ENCODE measurements at regions not wholly inside any gene's neighbourhood (a gene's known extent, or its start where the extent isn't known, plus 50 kb on each side); places are given as distances from the start of the nearest gene placed in this dataset.

- Mint-ChIP-seq H3K27ac (ENCODE audit: unreplicated experiment) (no peak overlapping the region), H3K27me3 (ENCODE audit: unreplicated experiment) (no peaks in the 10 kb centered on the region), H3K9me3 (ENCODE audit: unreplicated experiment) (peaks cover 3% of the 10 kb centered on the region), H3K4me3 (ENCODE audit: unreplicated experiment) (no peak overlapping the region), H3K4me1 (ENCODE audit: low read depth, unreplicated experiment) (peaks cover 2% of the 10 kb centered on the region), H3K36me3 (ENCODE audit: unreplicated experiment) (no peaks in the 10 kb centered on the region)
- TF ChIP-seq CTCF (IDR thresholded peaks at IDR 0.05; ENCODE audit: partially characterized antibody, unreplicated experiment): no peak
- DNase-seq: no peak
These were observed 300.3 kb upstream of the PDZRN3 start for GRCh38 chr3:73925011-73925410.

GRCh38 chr3:73924048-73924447 lies 299.3 kb upstream of the PDZRN3 start:
- TF ChIP-seq CTCF (IDR thresholded peaks at IDR 0.05; ENCODE audit: partially characterized antibody, unreplicated experiment): no peak
- no peak for DNase-seq
- Mint-ChIP-seq H3K4me3 (ENCODE audit: unreplicated experiment) (no peak overlapping the region), H3K36me3 (ENCODE audit: unreplicated experiment) (no peaks in the 10 kb centered on the region), H3K27ac (ENCODE audit: unreplicated experiment) (no peak overlapping the region), H3K27me3 (ENCODE audit: unreplicated experiment) (no peaks in the 10 kb centered on the region), H3K9me3 (ENCODE audit: unreplicated experiment) (peaks cover 3% of the 10 kb centered on the region), H3K4me1 (ENCODE audit: low read depth, unreplicated experiment) (peaks cover 2% of the 10 kb centered on the region)

- H3K27ac Mint-ChIP-seq (ENCODE audit: unreplicated experiment): no peak overlapping the region
These were observed 292.9 kb upstream of the PDZRN3 start for GRCh38 chr3:73917643-73918042.

GRCh38 chr3:73915886-73916285 lies 291.1 kb upstream of the PDZRN3 start:
- no peak for TF ChIP-seq CTCF (IDR thresholded peaks at IDR 0.05; ENCODE audit: partially characterized antibody, unreplicated experiment)
- no peak overlapping the region for H3K27ac Mint-ChIP-seq (ENCODE audit: unreplicated experiment)
- no peaks in the 10 kb centered on the region for H3K36me3 Mint-ChIP-seq (ENCODE audit: unreplicated experiment)
- no peak overlapping the region for H3K4me3 Mint-ChIP-seq (ENCODE audit: unreplicated experiment)
- no peak for DNase-seq
- H3K4me1 Mint-ChIP-seq (ENCODE audit: low read depth, unreplicated experiment): no peaks in the 10 kb centered on the region
- no peaks in the 10 kb centered on the region for H3K27me3 Mint-ChIP-seq (ENCODE audit: unreplicated experiment)
- no peaks in the 10 kb centered on the region for H3K9me3 Mint-ChIP-seq (ENCODE audit: unreplicated experiment)

More at GRCh38 chr3:73917643-73918042, 292.9 kb upstream of the PDZRN3 start:
- Mint-ChIP-seq H3K36me3 (ENCODE audit: unreplicated experiment) (no peaks in the 10 kb centered on the region), H3K4me3 (ENCODE audit: unreplicated experiment) (no peak overlapping the region), H3K4me1 (ENCODE audit: low read depth, unreplicated experiment) (no peaks in the 10 kb centered on the region), H3K27me3 (ENCODE audit: unreplicated experiment) (no peaks in the 10 kb centered on the region), H3K9me3 (ENCODE audit: unreplicated experiment) (no peaks in the 10 kb centered on the region)
- no peak for TF ChIP-seq CTCF (IDR thresholded peaks at IDR 0.05; ENCODE audit: partially characterized antibody, unreplicated experiment)
- no peak for DNase-seq

GRCh38 chr3:73908218-73908617 lies 283.5 kb upstream of the PDZRN3 start:
- DNase-seq: no peak
- H3K27me3 Mint-ChIP-seq (ENCODE audit: unreplicated experiment): no peaks in the 10 kb centered on the region
- H3K4me1 Mint-ChIP-seq (ENCODE audit: low read depth, unreplicated experiment): no peaks in the 10 kb centered on the region
- no peak overlapping the region for H3K4me3 Mint-ChIP-seq (ENCODE audit: unreplicated experiment)
- no peaks in the 10 kb centered on the region for H3K36me3 Mint-ChIP-seq (ENCODE audit: unreplicated experiment)
- TF ChIP-seq CTCF (IDR thresholded peaks at IDR 0.05; ENCODE audit: partially characterized antibody, unreplicated experiment): no peak
- H3K9me3 Mint-ChIP-seq (ENCODE audit: unreplicated experiment): peaks cover 2% of the 10 kb centered on the region
- H3K27ac Mint-ChIP-seq (ENCODE audit: unreplicated experiment): no peak overlapping the region
